ENCODE measurements at regions not wholly inside any gene's neighbourhood (a gene's known extent, or its start where the extent isn't known, plus 50 kb on each side); places are given as distances from the start of the nearest gene placed in this dataset.
A peak's percentile ranks its signal among the peaks of the same experiment; 100 is the strongest.

DNA sequence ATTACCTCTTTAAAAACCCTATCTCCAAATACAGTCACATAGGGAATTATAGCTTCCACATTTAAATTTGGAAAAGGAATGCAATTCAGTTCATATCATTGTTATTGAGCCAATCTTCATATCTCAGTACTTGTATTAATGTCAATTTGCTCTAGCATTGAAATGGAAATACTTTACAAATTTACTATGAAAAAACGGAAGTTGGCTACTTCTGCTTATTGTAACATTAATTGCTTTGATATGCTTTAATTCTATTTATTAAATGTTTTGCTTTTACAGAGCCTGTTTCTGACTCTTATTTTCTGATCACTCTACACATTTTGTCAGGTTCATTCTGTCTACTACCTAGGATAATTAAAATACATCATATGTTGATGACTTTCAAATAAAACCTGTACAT, 412.6 kb downstream of the KCNJ3 start:
- no peak for DNase-seq

- no peak for DNase-seq
Observed at GRCh38 chr2:155109527-155109926, 411.0 kb downstream of the KCNJ3 start.

DNA sequence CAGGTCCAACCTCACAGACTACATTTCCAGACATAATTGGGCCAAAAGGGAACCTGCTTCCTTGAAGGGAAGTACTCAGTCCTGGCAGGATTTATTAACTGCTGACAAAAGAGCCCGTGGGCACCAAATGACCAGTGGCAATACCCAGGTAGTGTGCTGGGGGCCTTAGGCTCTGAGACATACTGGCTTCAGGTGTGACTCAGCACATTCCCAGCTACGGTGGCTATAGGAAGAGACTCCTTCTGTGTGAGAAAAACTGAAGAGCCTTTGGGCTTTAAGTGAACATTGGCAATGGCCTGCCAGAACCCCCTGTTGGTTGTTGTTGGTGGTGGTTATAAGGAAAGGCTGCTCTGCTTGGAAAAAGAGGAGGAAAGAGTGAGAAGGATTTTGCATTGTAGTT, 401.8 kb downstream of the KCNJ3 start:
- no peak for DNase-seq

DNA sequence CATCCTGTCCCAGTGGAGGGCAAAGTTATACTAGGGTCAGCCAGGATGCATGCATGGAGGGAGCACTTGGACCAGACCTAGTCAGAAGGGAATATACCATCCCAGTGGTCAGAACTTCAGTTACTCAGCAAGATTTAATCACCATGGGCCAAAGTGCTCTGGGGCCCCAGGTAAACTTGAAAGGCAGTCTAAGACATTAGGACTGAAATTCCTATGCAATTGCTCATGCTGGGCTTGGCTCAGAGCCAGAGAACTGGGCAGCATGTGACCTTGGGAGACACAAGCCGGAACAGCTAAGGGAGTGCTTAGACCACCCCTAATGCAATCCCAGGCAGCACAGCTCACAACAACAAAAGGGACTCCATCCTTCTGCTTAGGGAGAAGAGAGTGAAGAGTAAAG, 401.3 kb downstream of the KCNJ3 start:
- no peak for DNase-seq

- DNase-seq = no peak
Observed at GRCh38 chr2:155095613-155096012, 397.1 kb downstream of the KCNJ3 start.

GRCh38 chr2:155080373-155080772, 381.9 kb downstream of the KCNJ3 start:
- no peak for DNase-seq

DNA sequence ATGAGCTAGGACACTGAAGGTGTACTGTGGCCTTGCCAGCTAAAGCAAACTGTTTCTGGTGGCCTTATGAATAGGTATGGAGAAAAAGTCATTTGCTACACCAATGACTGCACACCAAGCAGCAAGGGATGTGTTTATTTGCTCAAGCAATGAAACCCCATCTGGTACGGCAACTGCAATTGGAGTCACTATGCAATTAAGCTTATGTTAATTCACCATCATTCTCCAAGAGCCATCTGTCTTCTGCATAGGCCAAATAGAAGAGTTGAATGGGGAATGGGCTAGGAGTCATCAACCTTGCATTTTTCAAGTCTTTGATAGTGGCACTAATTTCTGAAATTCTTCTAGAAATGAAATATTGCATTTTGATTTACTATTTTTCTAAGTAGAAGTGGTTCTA, 372.0 kb downstream of the KCNJ3 start:
- peak; percentile 9 for DNase-seq

DNA sequence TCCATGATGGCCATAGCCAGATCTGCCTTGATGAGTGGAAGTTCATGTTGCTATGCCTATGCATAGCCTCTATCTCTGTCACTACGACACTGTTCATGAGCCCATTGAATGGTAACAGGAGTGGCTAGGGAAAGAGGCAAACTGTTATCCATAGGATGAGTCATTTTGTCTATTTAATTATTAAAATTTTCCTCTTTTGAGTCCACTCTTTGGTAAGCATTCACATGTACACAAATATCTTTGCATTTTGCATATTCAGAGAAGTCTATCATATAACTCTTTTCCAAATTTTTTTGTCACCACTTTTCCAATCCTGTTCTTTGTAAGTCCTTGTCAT, 364.4 kb downstream of the KCNJ3 start:
- no peak for DNase-seq

DNA sequence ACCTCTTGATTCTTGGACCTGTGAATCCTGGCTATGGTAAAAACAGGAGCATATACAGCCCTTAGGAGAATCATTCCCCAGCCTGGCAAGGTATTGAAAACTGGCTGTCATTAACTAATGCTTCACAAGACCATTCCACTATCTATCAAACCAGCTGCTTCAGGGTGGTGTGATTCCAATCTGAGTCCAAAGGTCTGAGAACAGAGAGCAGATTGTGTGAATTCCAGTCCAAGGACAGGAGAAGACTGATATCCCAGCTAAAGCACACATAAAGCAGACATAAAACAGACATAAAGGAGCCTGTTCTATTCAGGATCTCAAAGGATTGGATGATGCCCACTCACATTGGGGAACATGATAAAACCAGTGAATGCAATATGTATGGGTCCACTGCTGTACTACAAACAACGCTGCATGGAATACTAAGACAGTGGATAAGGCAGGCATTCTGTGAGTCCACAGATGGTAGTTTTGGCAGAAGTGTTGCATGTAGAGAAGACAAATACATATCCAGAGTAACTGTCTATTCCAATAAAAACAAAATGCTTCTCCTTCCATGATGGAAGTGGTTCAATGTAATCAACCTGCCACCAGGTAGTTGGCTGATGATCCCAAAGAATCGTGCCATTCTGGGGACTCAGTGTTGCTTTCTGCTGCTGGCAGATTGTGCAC, 363.9 kb downstream of the KCNJ3 start:
- DNase-seq = no peak

DNA sequence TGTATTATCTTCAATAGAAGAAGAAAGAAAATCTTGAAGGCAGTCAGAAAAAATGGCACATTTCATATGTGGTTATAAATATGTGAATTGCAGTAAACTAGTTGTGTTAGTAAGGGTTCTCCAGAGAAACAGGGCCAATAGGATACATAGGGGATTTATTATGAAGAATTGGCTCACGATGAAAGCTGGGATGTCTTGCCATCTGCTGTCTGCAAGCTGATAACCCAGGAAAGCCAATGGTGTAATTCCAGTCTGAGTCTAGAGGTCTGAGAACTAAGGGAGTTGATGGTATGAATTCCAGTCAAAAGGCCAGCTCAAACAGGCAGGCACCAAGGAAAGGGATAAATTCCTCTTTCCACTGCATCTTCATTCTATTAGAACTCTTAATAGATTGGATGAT, 362.4 kb downstream of the KCNJ3 start:
- no peak for DNase-seq

DNA sequence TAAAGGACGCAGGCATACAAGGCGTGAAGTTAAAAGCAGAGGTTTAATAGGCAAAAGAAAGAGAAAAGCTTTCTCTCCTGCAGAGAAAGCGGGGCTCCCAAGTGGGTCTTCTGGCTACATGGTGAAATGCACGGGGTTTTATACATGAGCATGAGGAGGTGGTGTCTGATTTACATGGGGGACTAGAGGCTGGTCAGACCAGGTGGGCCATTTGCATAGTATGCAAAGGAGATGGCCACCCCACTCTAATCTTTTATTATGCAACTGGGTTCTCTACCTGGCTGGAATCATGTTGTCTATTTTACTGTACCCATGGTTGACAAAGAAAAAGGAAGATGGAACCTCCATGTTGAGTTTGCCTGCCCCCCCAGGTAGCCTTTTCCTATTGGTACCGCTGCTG, 356.2 kb downstream of the KCNJ3 start:
- DNase-seq = no peak

DNA sequence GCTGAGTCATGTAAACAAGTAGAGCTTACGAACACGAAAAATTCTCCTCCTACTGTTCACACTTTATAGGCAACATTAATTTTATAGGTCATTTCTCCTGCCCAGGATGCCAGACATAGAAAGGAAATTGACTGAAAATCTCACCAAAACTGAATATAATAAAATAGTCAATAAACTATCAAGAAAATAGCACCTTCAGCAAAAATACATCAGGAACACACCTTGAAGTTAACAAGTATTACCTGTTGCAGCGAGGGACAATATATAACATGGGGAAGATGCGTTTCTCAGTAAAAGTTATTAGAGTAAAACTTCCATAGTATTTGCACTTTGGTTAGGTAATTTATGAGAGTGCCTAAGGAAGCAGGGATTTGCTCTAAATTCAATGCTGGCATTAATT, 344.6 kb downstream of the KCNJ3 start:
- no peak for DNase-seq

DNA sequence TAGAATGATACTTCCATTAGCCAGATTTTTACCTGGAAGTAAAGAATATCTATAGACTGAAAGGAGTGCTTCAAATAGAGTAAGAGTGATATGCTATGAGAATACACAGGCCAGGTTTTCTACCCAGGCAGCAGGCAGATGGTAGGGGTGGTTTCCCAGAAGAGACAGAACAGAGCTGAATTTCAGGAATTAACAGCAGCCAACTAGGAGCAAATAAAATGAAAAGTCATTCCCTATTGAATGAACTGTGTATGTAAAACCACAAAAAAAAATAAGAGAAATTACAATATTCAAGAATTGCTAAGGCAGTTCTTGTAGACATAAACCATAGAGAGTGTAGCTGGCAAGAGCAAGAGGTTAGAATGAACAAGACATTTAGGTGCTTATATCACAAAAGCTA, 336.8 kb downstream of the KCNJ3 start:
- no peak for DNase-seq

- no peak for DNase-seq
Observed at GRCh38 chr2:155033652-155034051, 335.2 kb downstream of the KCNJ3 start.

DNA sequence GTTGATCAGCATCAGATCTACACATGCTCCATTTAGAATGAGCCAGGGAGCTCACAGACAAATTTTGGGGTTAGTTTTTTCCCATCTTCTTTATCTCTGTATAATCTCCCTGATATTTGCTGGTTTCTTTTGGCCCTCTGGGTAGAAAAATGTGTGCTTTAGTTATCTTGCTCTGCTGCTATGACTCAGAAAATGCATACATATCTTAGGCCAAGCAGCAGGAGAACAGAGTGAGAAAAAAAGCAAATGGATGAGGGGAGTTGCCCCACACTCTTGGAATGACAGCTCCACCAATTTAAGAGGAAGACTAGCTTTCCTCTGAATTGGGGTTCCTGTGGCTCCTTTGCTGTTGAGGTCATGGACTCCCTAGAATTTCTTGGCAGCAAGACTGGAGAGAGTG, 331.8 kb downstream of the KCNJ3 start:
- no peak for DNase-seq

GRCh38 chr2:155026651-155027174, 328.2 kb downstream of the KCNJ3 start:
- no peak for DNase-seq

GRCh38 chr2:155023674-155024073, 325.2 kb downstream of the KCNJ3 start:
- DNase-seq = no peak

- DNase-seq = no peak
Observed at GRCh38 chr2:155022531-155022930, 324.0 kb downstream of the KCNJ3 start.

DNA sequence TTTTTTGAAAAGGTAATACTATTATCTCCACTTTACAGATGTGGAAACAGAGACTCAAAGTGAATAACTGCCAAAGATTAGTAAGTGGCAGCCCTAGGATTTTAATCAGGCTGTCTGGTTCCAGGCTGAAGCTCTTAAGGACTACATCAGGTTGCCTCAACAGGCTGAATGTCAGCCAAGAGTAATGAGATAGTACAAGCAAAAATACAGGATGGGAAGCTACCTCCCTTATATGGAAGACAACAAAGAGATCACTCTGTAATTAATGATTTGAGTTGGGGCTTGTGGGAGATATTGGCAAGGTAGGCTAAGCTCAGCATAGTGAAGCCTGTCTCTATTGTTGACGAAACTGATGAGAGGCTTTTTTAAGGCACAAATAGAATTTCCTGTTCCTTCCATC, 323.1 kb downstream of the KCNJ3 start:
- no peak for DNase-seq

DNA sequence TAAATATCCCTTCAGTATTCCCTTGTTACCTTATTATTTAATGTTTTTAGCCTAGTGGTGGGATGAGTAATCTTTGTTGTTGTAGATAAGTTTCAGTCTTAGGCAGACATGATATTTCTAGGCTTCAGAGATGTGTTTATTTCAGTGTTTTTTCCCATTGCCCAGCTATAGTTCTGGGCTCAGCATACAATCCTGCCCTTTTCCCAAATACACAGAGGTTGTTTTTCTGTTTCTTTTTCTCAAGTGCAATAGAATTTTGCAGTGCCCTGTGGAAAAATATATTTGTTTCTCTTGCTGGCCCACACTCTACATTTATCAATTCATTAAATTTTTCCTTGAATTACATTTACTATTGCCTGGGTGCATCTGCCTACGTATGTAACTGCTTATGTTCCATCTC, 321.8 kb downstream of the KCNJ3 start:
- no peak for DNase-seq

GRCh38 chr2:155010925-155011324, 312.4 kb downstream of the KCNJ3 start:
- DNase-seq = no peak

DNA sequence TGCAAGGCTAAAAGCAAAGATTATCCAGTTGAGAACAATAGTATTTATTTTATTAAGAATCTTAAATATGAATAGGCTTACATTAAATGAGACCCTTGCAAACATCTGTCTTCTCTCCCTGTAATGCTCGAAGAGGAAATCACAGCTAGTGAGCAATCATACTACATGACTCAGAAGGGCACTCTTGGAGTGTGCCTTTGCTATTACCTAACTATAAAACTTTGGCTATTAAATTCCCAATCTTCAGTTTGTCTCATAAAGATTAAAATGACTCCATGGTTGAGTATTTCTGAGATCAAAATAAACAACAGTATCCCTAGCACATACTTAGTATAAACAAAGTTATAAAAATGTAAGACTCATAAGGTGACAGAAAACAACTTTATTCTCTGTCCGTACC, 296.9 kb downstream of the KCNJ3 start:
- no peak for DNase-seq

GRCh38 chr2:154992826-154993225, 294.3 kb downstream of the KCNJ3 start:
- DNase-seq = no peak

DNA sequence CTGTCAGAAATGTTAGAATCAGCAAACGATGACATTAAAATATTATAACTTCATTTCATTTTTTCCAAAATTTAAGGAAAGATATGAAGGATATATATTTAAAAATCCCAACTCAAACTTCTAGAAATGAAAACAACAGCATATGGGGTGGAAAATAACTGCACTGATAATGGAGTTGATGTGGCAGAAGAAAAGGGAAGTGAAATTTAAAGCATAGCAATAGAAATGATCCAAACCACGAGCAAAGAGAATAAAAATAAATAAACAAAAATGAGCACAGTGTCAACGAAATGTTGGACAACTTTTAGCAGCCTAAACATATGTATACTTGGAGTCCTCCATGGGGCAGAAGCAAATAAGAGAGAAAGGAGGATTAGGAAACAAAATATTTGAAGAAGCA, 280.2 kb downstream of the KCNJ3 start:
- DNase-seq = no peak

DNA sequence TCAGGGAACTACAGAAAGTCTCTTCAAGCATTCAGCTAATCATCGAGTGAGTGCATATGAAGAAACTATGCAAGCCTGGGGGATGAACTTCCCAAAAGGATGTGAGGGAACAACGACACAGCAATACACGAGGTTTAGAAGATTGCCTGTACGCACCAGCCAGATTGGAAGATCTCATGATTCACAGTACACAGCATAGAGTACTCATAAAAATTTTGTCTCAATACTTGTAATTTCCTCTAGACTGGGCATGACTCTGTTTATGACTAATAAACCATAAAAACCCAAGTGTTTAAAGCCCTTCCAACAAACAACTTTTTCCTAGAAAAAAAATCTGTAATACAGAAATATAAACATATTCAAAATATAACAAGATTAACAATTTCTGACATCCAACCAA, 279.7 kb downstream of the KCNJ3 start:
- DNase-seq = no peak

DNA sequence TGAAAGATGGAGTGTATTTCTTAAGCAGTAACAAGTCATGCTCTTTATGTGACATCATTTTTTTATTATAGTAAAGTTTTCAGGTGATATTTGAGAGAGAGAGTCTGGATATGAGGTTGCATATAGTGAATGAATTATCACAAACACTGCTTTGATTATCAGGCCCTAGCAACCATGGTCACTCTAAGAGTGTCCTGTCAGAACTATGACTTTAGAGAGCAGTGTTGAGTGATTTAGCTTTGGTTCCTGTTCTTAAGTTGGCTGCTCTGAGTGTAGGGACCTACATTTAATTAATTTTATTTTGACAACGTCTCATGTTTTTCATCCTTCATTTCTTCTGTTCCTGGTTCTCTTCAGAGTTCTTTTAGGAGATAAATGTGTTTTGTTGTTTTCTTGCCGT, 275.5 kb downstream of the KCNJ3 start:
- no peak for DNase-seq
